GM18861 (cell line): ENCODE measurements at regions not wholly inside any gene's neighbourhood (a gene's known extent, or its start where the extent isn't known, plus 50 kb on each side); places are given as distances from the start of the nearest gene placed in this dataset.
"Not testable (repeated sequence)": the region's sequence is repeated elsewhere in the genome, so short reads cannot be mapped to it uniquely, and the experiment has no call there.

Experiments
- ATAC-seq: cut with Tn5 transposase; IDR thresholded peaks from one replicate; pipeline ENCODE4 v1.9.1; 2021; ENCODE audit not compliant: unreplicated experiment

DNA sequence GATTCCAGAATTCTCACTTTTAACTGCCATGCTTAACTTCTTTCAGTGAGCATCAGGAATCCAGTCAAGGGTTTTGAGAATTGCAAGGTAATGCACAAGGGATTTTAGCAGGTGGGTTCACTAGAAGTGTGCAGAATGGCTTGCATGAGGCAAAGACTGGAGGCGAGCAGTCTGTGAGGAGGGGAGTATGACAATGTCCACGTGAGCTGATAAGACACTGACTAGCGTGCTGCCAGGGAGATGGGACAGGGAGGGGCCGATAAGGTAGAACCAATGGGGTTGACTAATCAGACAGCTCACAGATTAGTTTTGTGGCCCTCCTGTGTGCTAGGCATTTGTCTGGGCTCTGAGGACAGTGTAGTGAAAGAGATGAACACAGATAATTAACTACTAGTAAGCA lies 102.0 kb upstream of the DAZL start:
- ATAC-seq, result no peak

DNA sequence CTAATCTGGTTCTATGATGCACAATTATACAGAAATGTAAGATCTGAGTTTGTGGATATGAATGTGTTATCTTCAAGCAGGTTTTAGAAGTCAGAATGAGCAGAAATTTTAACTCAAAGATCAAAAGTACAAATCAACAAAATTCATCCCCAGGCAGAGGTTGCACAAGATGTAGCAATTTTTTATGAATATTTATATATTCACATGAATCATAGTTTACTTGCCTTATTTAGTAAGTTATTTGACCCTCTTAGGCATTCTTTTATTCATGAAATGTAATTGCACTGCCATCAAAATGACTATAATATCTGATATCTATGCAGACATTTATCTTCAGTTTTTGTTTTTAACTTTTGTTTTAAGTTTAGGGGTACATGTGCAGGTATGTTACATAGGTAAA lies 103.1 kb upstream of the DAZL start:
- no peak for ATAC-seq

DNA sequence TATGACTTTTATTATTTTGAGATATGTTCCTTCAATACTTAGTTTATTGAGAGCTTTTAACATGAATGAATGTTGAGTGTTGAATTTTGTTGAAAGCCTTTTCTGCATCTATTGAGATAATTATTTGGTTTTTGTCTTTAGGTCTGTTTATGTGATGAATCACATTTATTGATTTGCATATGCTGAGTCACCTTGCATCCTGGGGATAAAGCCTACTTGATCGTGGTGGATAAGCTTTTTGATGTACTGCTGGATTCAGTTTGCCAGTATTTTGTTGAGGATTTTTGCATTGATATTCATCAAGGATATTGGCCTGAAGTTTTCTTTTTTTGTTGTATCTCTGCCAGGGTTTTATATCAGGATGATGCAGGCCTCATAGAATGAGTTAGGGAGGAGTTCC lies 106.5 kb upstream of the DAZL start:
- ATAC-seq, result not testable (repeated sequence)

DNA sequence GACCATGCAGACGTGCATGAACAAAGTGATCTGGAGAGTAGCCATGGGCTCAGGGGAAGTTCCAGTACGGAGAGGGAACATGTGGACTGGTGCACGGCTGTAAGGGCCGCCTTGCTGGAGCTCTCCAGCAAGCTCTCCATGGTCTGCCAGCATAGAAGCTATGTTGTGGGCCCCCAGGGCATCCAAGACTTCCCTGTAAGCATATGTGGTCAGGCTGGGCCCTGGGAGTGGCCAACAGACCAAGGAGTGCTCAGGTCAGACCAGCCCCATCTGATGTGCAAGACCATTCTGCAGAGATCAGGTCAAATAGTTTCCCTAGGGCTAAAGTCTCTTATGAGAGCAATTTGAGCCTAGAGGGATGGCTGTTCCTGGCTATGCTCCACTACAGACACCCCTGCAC lies 110.1 kb upstream of the DAZL start:
- ATAC-seq, result no peak

DNA sequence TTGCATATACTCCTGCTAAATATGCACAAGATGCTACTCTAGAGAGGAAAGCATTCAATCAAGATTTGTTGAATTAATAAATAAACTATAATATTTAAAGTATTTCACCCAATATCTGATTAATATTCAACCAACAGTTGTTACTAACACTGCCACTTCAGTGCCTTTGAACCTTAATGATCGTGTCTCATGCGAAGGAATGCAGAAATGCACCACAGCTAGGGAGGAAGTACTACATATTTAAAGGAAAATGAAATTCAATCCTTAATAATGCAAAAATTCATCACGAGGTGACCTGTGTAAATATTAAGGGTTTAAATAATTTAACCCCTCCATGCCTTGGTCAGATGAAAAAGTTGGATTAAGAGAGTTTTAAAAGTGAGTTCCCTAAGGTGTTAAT lies 114.2 kb upstream of the DAZL start:
- no peak for ATAC-seq

- no peak for ATAC-seq
Measured at GRCh38 chr3:16720367-16720940, 115.2 kb upstream of the DAZL start.

DNA sequence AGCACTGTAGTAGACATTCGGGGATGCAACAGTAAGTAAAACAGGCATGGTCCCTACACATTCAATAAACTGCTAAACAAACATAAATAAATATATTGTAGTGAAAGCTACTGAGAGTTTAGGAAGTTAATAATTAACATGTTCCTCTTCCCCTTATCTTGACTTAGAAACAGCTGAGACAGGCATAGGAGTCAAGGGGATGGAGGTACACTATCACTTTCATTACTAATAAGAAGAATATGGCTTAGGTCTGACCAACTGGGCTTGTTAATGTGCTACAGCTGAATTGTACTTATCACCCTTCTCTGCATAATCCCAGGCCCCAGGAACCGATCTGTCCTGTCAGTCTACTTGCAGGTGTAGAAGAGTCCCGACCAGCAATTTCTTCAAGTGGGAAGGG lies 116.3 kb upstream of the DAZL start:
- ATAC-seq, result peak; percentile 42

DNA sequence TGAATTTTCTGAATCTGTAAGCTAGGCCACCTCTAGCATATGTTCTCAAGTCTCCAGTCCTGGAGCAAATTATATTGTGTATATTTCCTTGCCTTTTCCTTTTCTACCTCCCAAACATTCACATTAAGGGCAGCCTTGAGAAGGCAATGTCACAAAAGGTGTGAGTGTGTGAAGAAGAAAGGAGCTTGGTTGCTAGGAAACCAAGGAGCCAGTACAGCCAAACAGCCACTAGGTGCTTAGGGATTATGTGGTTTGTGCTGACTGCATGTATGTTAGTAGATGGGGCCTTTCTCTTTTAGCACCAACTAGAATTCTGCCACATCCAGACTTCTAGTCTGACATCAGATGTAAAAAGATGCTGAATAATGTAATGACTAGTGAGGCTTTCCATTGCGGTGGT lies 118.8 kb upstream of the DAZL start:
- no peak for ATAC-seq

- ATAC-seq, result no peak
Measured at GRCh38 chr3:16724487-16724886, 119.3 kb upstream of the DAZL start.

DNA sequence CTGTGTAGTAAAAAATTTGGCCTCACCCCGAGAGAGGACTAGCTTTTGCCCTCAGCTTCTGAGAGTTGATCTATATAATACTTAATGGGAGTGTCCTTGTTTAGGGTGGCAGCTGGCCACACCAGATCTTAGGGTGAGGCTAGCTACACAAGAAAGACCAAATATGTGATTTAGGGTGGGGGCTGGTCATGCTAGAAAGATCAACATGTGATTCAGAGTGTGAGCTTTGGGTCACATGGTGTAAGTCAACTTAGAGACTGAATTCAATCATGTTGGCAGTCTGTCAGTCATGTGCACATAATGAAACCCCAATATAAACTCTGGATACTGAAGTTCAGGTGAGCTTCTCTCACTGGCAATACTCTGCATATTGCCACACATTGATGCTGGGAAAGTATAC lies 120.7 kb upstream of the DAZL start:
- no peak for ATAC-seq

- ATAC-seq, result no peak
Measured at GRCh38 chr3:16728770-16729745, 123.8 kb upstream of the DAZL start.

DNA sequence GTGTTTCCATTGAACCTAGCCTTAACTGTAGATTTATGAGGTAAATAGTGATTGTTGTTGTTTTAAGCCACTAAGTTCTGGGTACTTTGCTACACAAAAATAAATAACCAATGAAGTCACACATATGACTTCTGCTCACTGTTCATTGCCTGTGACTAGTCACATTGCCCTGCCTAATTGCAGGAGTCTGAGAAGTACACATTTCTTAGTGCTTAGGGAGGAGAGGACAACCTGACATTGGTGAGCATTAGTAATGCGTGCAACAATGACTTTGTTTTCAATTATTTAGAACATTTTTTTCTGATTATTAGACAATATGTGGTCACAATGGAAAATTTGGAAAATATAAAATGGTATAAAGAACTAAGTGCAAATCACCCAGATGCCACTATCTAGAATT lies 133.2 kb upstream of the DAZL start:
- no peak for ATAC-seq

- ATAC-seq, result no peak
Measured at GRCh38 chr3:16739541-16740105, 134.4 kb upstream of the DAZL start.

DNA sequence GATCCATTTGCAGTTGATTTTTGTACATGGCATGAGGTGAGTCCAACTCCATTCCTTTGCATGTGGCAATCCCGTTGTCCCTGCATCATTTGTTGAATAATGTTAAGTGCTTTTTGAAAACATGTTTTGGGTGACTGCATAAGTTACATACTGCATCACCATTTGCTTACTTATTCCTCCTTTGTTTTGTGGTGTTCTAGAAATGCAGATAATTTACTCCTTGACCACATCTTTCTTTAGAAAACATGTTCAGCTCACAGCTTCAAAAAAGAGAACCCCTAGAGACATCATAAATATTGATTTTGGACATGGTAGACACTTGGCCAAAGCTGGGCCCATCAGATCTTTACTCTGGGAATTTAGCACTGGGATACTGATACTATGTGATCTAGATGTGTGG lies 135.3 kb upstream of the DAZL start:
- ATAC-seq, result no peak

DNA sequence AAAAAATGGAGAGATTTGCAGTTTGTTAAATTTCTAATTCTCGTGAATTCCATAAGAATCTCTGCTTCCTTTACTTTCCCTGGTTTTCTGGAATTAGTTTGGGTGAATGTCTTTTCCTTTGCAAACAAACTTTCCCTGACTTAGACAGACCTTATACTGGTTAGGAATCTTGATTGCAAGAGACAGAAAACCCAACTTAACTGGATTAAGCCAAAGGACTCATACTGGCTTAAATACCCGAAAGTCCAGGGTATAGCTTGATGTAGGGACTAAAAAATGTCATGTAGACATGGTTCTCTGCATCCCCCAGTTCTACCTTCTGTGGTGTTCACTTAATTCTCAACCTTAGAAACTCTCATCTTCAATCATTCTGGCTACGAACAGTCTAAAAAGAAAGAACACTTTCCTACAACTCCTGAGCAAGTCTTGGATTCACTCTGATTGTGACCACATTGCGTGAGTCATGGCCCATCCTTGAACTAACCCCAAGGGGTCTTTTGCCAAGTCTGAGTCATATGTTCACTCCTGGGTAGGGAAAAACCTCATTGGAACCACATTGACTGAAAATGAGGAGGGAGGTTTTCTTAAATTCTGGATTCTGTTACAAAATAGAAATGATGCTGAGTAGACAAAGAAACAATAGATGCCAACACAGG lies 136.0 kb upstream of the DAZL start:
- ATAC-seq, result no peak

- ATAC-seq, result no peak
Measured at GRCh38 chr3:16741890-16742289, 136.7 kb upstream of the DAZL start.

DNA sequence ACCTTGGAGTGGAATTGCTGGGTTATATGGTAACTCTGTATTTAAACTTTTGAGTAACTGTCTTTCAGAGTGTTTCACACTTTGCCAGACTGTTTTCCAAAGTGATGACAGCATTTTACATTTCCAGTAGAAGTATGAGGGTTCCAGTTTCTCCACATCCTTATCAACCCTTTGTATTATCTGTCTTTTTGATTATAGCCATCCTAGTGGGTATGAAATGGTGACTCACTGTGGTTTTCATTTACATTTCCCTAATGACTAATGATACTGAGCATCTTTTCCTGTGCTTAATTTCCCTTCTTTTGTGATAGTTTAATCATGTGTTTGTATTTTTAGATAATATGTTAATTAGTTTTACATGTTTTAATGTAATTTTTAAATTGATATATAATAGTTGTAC lies 138.1 kb upstream of the DAZL start:
- no peak for ATAC-seq

DNA sequence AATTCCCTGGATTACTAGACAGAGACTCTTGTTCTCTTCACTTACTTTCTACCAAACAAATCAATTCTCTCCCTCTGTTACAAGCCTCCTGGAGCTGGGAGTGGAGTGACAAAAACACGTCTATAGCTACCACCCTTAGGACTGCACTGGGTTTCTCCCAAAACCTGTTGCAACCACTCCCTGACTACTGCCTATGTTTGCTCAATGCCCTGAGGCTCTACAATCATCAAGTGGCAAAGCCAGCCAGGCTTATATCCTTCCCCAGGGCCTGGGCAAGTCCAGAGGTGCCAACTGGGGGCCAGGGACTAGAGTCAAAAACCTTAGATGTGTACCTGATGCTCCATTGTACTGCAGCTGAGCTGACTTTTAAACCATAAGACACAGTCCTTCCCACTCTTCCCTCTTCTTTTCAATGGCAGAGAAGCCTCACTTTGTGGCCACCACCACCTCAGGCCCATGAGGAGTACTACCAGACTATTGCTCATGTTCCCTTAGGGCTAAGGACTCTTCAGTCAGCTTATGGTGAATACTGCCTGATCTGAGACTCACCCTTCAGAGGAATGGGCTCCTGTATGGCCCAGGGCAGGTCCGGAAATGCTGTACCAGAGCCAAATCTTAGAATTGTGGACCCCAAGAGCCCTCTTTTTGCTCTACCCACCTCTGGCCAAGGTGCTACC lies 125.4 kb upstream of the PLCL2 start:
- no peak for ATAC-seq

DNA sequence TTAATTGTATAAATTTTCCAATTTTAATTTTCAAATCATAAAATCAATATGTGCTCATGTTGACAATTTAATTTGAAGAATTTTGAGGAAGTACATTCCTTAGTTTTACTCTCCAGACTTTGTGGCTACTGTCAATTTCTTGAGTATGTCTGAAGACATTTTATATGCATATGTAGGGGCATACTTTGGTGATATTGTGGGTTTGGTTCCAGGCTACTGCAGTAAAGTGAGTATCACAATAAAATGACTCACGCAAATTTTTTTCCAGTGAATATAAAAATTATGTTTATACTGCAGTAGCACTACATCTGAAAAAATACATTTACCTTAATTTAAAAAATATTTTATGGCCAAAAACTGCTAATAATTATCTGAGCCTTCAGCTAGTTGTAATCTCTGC lies 123.2 kb upstream of the PLCL2 start:
- no peak for ATAC-seq

GRCh38 chr3:16765661-16766060 lies 119.1 kb upstream of the PLCL2 start:
- no peak for ATAC-seq

DNA sequence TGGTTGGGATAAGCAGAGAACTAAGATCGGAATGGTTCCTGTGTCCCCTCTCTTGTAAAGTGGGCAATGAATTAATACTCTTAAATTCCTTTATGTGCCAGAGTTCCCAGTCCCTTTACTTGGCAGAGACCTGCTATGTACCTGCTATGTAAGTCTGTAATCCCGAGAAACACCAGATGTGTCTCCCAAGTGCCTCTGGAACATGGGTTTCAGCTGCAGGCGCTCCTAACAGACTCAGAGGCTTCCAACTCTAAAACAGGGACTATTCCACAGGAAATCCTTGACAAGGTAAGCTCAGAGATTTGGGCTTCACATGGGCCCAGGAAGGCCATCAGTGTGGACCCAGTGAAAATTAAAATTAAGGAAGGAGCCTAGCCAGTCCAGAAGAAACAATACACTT lies 117.7 kb upstream of the PLCL2 start:
- ATAC-seq, result no peak
